Neural cell (in vitro differentiated cells): ENCODE measurements at regions not wholly inside any gene's neighbourhood (a gene's known extent, or its start where the extent isn't known, plus 50 kb on each side); places are given as distances from the start of the nearest gene placed in this dataset.
"Not testable (repeated sequence)": the region's sequence is repeated elsewhere in the genome, so short reads cannot be mapped to it uniquely, and the experiment has no call there.

ENCODE experiments used
- H2AFZ ChIP-seq: fragments of 200-600, 300-800 bp; sonication (generic), shearing (Covaris generic); 2 replicates; pipeline ENCODE4 v1.6.0; 2014; ENCODE audit warnings: low read depth, mild to moderate bottlenecking, antibody characterized with exemption, low read length, moderate library complexity
- H3F3A ChIP-seq: fragments of 200-600 bp; shearing (Covaris generic); 2 replicates; pipeline ENCODE4 v1.6.1; 2016; ENCODE audit warnings: mild to moderate bottlenecking, moderate library complexity, mixed read lengths, antibody characterized with exemption, low read length; ENCODE audit not compliant: insufficient read depth, poor library complexity, severe bottlenecking
- H3K27ac ChIP-seq: fragments of 200-600, 300-800 bp; sonication (generic), shearing (Covaris generic); 2 replicates; pipeline ENCODE4 v1.5.1; 2014; ENCODE audit warnings: mild to moderate bottlenecking, low read length, moderate library complexity
- H3K27me3 ChIP-seq: fragments of 300-800, 200-600 bp; sonication (generic), shearing (Covaris generic); 2 replicates; pipeline ENCODE4 v1.6.0; 2014; ENCODE audit warnings: mild to moderate bottlenecking, low read depth, low read length, moderate library complexity; ENCODE audit not compliant: insufficient read depth
- H3K36me3 ChIP-seq: fragments of 300-800, 200-600 bp; sonication (generic), shearing (Covaris generic); 2 replicates; pipeline ENCODE4 v1.5.1; 2014; ENCODE audit warnings: mild to moderate bottlenecking, antibody characterized with exemption, low read length, moderate library complexity; ENCODE audit not compliant: insufficient read depth
- H3K4me2 ChIP-seq: fragments of 300-800, 200-600 bp; sonication (generic), shearing (Covaris generic); 2 replicates; pipeline ENCODE4 v1.6.0; 2014; ENCODE audit warnings: mild to moderate bottlenecking, low read length
- H3K4me3 ChIP-seq: fragments of 300-800, 200-600 bp; sonication (generic), shearing (Covaris generic); 2 replicates; pipeline ENCODE4 v1.5.1; 2014; ENCODE audit warnings: mild to moderate bottlenecking, low read length, moderate library complexity
- H3K79me2 ChIP-seq: fragments of 200-600 bp; shearing (Covaris generic); replicated peaks from 2 replicates; pipeline ENCODE4 v1.6.0; 2014; ENCODE audit warnings: mild to moderate bottlenecking, low read length, moderate library complexity; ENCODE audit not compliant: insufficient read depth
- H3K9ac ChIP-seq: fragments of 300-800, 200-600 bp; sonication (generic), shearing (Covaris generic); 2 replicates; pipeline ENCODE4 v1.6.1; 2016; ENCODE audit warnings: mild to moderate bottlenecking, low read length, mixed read lengths
- H3K9me2 ChIP-seq: fragments of 200-600 bp; shearing (Covaris generic); 2 replicates; pipeline ENCODE4 v1.6.1; 2016; ENCODE audit warnings: mild to moderate bottlenecking, low read length, mixed read lengths; ENCODE audit not compliant: insufficient read depth
- H3K9me3 ChIP-seq: fragments of 200-600, 300-800 bp; sonication (generic), shearing (Covaris generic); 2 replicates; pipeline ENCODE4 v1.6.1; 2016; ENCODE audit warnings: mild to moderate bottlenecking, mixed run types, low read length, moderate library complexity, mixed read lengths
- H4K20me1 ChIP-seq: fragments of 200-600 bp; shearing (Covaris generic); 2 replicates; pipeline ENCODE4 v1.6.1; 2016; ENCODE audit warnings: mild to moderate bottlenecking, mixed run types; ENCODE audit not compliant: insufficient read depth
- EP300 ChIP-seq: fragments of 450-650 bp; conservative IDR thresholded peaks from 2 replicates; pipeline ENCODE4 v1.6.1; 2014; ENCODE audit warnings: antibody characterized with exemption, mild to moderate bottlenecking, moderate library complexity; ENCODE audit not compliant: poor library complexity, severe bottlenecking
- EZH2 ChIP-seq: fragments of 200-600, 300-800 bp; shearing (Covaris generic), sonication (generic); IDR thresholded peaks from 2 replicates; pipeline ENCODE4 v1.6.1; 2014; ENCODE audit warnings: antibody characterized with exemption, low read length, borderline replicate concordance, mild to moderate bottlenecking; ENCODE audit not compliant: insufficient read depth, poor library complexity, severe bottlenecking
- MXI1 ChIP-seq: fragments of 450-650 bp; conservative IDR thresholded peaks from 2 replicates; pipeline ENCODE4 v1.6.1; 2014; ENCODE audit warnings: antibody characterized with exemption, mild to moderate bottlenecking; ENCODE audit not compliant: poor library complexity, severe bottlenecking
- POLR2AphosphoS5 ChIP-seq: IDR thresholded peaks from 2 replicates; pipeline ENCODE4 v1.6.1; 2012
- RAD21 ChIP-seq: fragments of 450-650 bp; conservative IDR thresholded peaks from 2 replicates; pipeline ENCODE4 v1.6.1; 2014; ENCODE audit warnings: antibody characterized with exemption, mild to moderate bottlenecking, moderate library complexity
- REST ChIP-seq: IDR thresholded peaks from 2 replicates; pipeline ENCODE4 v1.6.1; 2012; ENCODE audit warnings: borderline replicate concordance
- SMC3 ChIP-seq: fragments of 450-650 bp; conservative IDR thresholded peaks from 2 replicates; pipeline ENCODE4 v1.6.1; 2014; ENCODE audit warnings: antibody characterized with exemption, mild to moderate bottlenecking, moderate library complexity; ENCODE audit not compliant: poor library complexity
- TAF1 ChIP-seq: IDR thresholded peaks from 2 replicates; pipeline ENCODE4 v1.6.1; 2012; ENCODE audit warnings: low read depth
- TF ChIP-seq, protein P1 (sequence below): fragments of 450-650 bp; IDR thresholded peaks from 2 replicates; pipeline ENCODE4 v1.5.1; 2014; ENCODE audit warnings: antibody characterized with exemption, mild to moderate bottlenecking, moderate library complexity; ENCODE audit not compliant: poor library complexity, severe bottlenecking

DNA sequence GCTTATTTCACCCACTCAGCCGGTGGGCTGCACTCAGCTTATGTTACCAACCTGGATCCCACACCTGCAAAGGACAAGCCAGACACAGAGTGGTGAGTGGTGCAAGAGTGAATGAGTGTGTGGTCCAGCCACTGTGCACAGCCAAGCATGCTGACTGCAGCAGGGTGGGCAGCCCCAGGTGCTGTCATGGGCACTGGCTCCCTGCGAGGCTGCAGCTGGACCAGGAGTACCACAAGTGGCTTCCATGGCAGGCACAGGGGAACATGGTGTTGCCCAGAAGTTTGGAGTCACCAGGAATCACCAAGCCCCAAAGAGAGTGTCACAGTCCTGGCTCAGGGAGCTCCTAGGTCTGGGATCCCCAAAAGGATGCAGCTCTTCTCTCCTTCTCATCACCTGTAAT is 1093.4 kb downstream of the KHDRBS2 start:
- Histone ChIP-seq H3F3A (no peaks in the 10 kb centered on the region), H2AFZ (no peak overlapping the region), H3K27ac (no peak overlapping the region), H3K79me2 (no peaks in the 10 kb centered on the region), H3K4me3 (no peak overlapping the region), H3K9me3 (no peaks in the 10 kb centered on the region), H3K9ac (no peak overlapping the region), H4K20me1 (no peaks in the 10 kb centered on the region), H3K27me3 (no peaks in the 10 kb centered on the region), H3K36me3 (no peaks in the 10 kb centered on the region), H3K4me2 (no peak overlapping the region), H3K9me2 (no peaks in the 10 kb centered on the region)
- TF ChIP-seq EP300, result no peak
- no peak for TF ChIP-seq REST
- no peak for TF ChIP-seq EZH2
- no peak for TF ChIP-seq POLR2AphosphoS5
- TF ChIP-seq MXI1, result no peak
- no peak for TF ChIP-seq RAD21
- TF ChIP-seq, protein P1, sequence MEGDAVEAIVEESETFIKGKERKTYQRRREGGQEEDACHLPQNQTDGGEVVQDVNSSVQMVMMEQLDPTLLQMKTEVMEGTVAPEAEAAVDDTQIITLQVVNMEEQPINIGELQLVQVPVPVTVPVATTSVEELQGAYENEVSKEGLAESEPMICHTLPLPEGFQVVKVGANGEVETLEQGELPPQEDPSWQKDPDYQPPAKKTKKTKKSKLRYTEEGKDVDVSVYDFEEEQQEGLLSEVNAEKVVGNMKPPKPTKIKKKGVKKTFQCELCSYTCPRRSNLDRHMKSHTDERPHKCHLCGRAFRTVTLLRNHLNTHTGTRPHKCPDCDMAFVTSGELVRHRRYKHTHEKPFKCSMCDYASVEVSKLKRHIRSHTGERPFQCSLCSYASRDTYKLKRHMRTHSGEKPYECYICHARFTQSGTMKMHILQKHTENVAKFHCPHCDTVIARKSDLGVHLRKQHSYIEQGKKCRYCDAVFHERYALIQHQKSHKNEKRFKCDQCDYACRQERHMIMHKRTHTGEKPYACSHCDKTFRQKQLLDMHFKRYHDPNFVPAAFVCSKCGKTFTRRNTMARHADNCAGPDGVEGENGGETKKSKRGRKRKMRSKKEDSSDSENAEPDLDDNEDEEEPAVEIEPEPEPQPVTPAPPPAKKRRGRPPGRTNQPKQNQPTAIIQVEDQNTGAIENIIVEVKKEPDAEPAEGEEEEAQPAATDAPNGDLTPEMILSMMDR, result no peak
- TF ChIP-seq TAF1, result no peak
- TF ChIP-seq SMC3, result no peak

DNA sequence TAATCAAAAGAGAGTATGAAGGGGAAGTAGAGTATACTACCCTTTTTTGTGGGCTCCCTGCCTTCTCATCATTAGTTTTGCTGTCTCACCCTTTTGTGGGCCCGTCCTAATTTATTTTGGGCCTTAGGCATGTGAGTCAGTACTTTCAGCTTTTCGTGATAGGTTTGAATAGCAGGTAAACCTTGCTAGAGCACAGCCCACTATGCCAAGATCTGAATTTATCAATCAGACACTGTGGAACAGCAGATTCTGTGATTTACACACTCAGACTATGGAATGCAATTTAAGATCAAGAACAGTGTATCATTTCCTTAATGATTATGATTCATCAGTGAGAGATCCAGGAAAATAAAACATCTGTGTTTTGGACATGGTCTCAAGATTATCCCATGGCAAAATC is 1117.1 kb downstream of the KHDRBS2 start:
- Histone ChIP-seq H3K9me2 (no peaks in the 10 kb centered on the region), H2AFZ (no peak overlapping the region), H4K20me1 (no peaks in the 10 kb centered on the region), H3K36me3 (no peaks in the 10 kb centered on the region), H3K27ac (no peak overlapping the region), H3F3A (no peaks in the 10 kb centered on the region), H3K9me3 (no peaks in the 10 kb centered on the region), H3K4me2 (no peak overlapping the region), H3K9ac (no peak overlapping the region), H3K4me3 (no peak overlapping the region), H3K27me3 (no peaks in the 10 kb centered on the region), H3K79me2 (no peaks in the 10 kb centered on the region)
- TF ChIP-seq REST (no peak), TAF1 (no peak), EZH2 (no peak), RAD21 (no peak), MXI1 (no peak), SMC3 (no peak), POLR2AphosphoS5 (no peak), EP300 (no peak)
- TF ChIP-seq, protein P1, result no peak

DNA sequence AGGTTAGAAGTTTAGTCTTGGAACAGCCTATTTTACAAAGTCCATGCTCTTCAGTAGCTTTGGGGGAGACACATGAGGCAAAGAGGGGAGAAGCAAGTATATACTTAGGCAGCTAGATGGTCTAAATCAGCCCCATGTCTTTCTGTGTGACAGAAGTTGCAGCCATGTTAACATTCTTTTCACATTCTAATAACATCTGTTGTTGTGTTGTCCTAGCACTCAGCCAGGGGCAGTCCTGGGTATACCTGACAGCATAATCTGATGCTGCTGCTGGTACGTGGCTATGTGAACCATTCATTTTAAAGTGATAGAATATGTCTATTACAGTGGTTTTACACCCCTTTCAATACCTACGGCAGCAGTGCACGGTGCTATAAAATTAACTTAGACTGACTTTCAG is 1137.0 kb downstream of the KHDRBS2 start:
- H2AFZ ChIP-seq, H3K4me2 ChIP-seq, H4K20me1 ChIP-seq, H3K79me2 ChIP-seq, H3K9me2 ChIP-seq, H3K9ac ChIP-seq, H3K9me3 ChIP-seq, H3K4me3 ChIP-seq, H3K36me3 ChIP-seq, H3K27ac ChIP-seq, H3F3A ChIP-seq, H3K27me3 ChIP-seq: not testable (repeated sequence)
